ENCODE measurements at regions not wholly inside any gene's neighbourhood (a gene's known extent, or its start where the extent isn't known, plus 50 kb on each side); places are given as distances from the start of the nearest gene placed in this dataset.

DNA sequence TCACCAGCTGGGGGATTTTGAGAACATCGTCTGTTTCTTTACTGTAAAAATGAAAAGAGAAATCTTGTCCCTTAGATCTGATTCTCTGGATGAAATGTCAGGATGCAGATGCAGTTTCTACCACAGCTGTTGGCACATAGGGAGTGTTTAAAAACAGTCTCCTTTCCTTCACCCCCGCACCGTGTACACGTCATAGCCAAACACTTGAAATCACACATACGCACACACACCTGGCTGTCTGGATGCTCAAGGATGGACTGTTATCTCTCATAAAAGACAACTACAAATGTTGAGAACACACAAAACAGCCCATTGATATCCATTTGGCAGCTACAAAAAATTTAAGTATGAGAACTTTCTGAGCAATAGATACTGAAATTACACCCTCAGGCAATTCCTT lies 275.8 kb upstream of the CLNK start:
- DNase-seq (ENCODE audit: low read depth, low spot score) (no peak), ATAC-seq (no peak)
- intact Hi-C loops (cut with micrococcal nuclease), result no loop called here
- no peak overlapping the region for H3K9ac ChIP-seq (ENCODE audit: low read length)
- no peak overlapping the region for H3K27ac ChIP-seq (ENCODE audit: low read depth, low read length)
- no peaks in the 10 kb centered on the region for H3K9me3 ChIP-seq (ENCODE audit: control insufficient read depth in 1 of 2, insufficient read depth in 1 of 2, low read depth in 1 of 2, low read length in 2 of 2)
- H3K79me2 ChIP-seq (ENCODE audit: insufficient read depth, low read length), result no peaks in the 10 kb centered on the region
- no peak overlapping the region for H2AFZ ChIP-seq (ENCODE audit: low read depth, low read length, poor library complexity, severe bottlenecking)
- H3K9me2 ChIP-seq (ENCODE audit: insufficient read depth), result no peaks in the 10 kb centered on the region
- TF ChIP-seq SRF (IDR thresholded peaks at IDR 0.05; ENCODE audit: low read depth) (no peak), EZH2 (IDR thresholded peaks at IDR 0.05) (no peak), JUND (IDR thresholded peaks at IDR 0.05) (no peak), POLR2A (IDR thresholded peaks at IDR 0.05; ENCODE audit: borderline replicate concordance, extremely low read depth, insufficient read depth, insufficient read length) (no peak), EZH2phosphoT487 (IDR thresholded peaks at IDR 0.05; ENCODE audit: borderline replicate concordance) (no peak), RAD21 (IDR thresholded peaks at IDR 0.05; ENCODE audit: low read depth) (no peak)
- ChIA-PET POLR2A (no interaction called here), RAD21 (ENCODE audit: low non-redundant PET in 1 of 2, low total read pairs in 2 of 2, uncharacterized antibody in 2 of 2, unreplicated experiment in 2 of 2) (no interaction called here), CTCF (no interaction called here)
- no peaks in the 10 kb centered on the region for H4K20me1 ChIP-seq (ENCODE audit: insufficient read depth)
- no peaks in the 10 kb centered on the region for H3K4me1 ChIP-seq (ENCODE audit: control insufficient read depth in 1 of 2, insufficient read depth in 2 of 2, low read length in 2 of 2)
- H3K36me3 ChIP-seq (ENCODE audit: control insufficient read depth in 1 of 2, insufficient read depth in 2 of 2, low read length in 2 of 2), result no peaks in the 10 kb centered on the region
- no peak overlapping the region for H3K4me2 ChIP-seq (ENCODE audit: low read length)
- no peaks in the 10 kb centered on the region for H3K27me3 ChIP-seq (ENCODE audit: insufficient read depth, low read length)
- no TSS peak for BruUV-seq (replicated peaks)
- no peak overlapping the region for H3K4me3 ChIP-seq (replicated peaks in 1 of 2; ENCODE audit: low read depth in 1 of 2, low read length in 2 of 2)

DNA sequence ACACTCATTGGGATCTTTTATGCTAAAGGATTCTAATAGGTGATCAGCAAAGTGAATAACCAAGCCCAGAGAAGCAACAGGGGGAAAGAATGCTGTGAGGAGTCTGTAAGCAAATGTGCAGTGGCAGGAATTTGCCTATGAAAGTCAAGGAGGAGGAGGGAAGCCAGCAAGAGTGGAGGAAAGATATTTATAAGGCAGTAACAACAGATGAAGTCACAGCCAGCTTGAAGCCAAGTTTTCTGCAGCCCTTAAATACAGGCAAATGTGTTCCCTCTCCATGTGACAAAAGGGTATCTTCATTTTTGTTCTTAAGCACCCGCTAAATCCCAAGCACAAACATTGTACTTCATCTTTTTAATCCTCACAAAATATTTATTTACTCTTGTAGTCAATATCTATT lies 275.0 kb upstream of the CLNK start:
- CTCF ChIA-PET, result no interaction called here
- no peak for TF ChIP-seq SRF (IDR thresholded peaks at IDR 0.05; ENCODE audit: low read depth)
- TF ChIP-seq REST (IDR thresholded peaks at IDR 0.05; ENCODE audit: low read depth), result no peak
- no peak for TF ChIP-seq FOSL1 (IDR thresholded peaks at IDR 0.05; ENCODE audit: low read depth)
- TF ChIP-seq ZNF274 (IDR thresholded peaks at IDR 0.05; ENCODE audit: low read depth, low read length), result no peak
- no peak for TF ChIP-seq CBX3 (IDR thresholded peaks at IDR 0.05; ENCODE audit: low read depth)
- no peak for TF ChIP-seq RAD21 (IDR thresholded peaks at IDR 0.05; ENCODE audit: low read depth)
- TF ChIP-seq JUND (IDR thresholded peaks at IDR 0.05), result no peak
- TF ChIP-seq ZFX (IDR thresholded peaks at IDR 0.05), result no peak
- TF ChIP-seq ELF1 (IDR thresholded peaks at IDR 0.05; ENCODE audit: borderline replicate concordance, low read depth), result no peak
- TF ChIP-seq TCF7L2 (IDR thresholded peaks at IDR 0.05; ENCODE audit: borderline replicate concordance, extremely low read depth, insufficient read depth, insufficient read length), result no peak
- no peak for TF ChIP-seq CEBPB (IDR thresholded peaks at IDR 0.05; ENCODE audit: low read depth)
- TF ChIP-seq SP1 (IDR thresholded peaks at IDR 0.05; ENCODE audit: low read depth), result no peak
- no peak for TF ChIP-seq SIN3A (IDR thresholded peaks at IDR 0.05; ENCODE audit: low read depth)
- no peak for TF ChIP-seq EZH2 (IDR thresholded peaks at IDR 0.05)
- no peak for TF ChIP-seq MAX (IDR thresholded peaks at IDR 0.05)
- no peak for TF ChIP-seq CTCF (IDR thresholded peaks at IDR 0.05 in 2 of 3, conservative IDR thresholded peaks at IDR 0.05 in 1 of 3; ENCODE audit: borderline replicate concordance in 1 of 3, insufficient read depth in 1 of 3, low read depth in 2 of 3, low read length in 2 of 3)
- no peak for TF ChIP-seq POLR2AphosphoS5 (IDR thresholded peaks at IDR 0.05; ENCODE audit: low read depth, low read length)

More for the DNA sequence above, 275.0 kb upstream of the CLNK start:
- H3K4me1 ChIP-seq (ENCODE audit: control insufficient read depth in 1 of 2, insufficient read depth in 2 of 2, low read length in 2 of 2), result peaks cover 0 to 5% of the 10 kb centered on the region in 2 experiments; a peak in 1 of 4 replicates
- intact Hi-C loops (cut with micrococcal nuclease), result no loop called here
- POLR2A ChIA-PET, result no interaction called here
- DNase-seq (ENCODE audit: low read depth, low spot score), result no peak
- no peaks in the 10 kb centered on the region for H3K9me3 ChIP-seq (ENCODE audit: control insufficient read depth in 1 of 2, insufficient read depth in 1 of 2, low read depth in 1 of 2, low read length in 2 of 2)
- H3K27ac ChIP-seq (ENCODE audit: low read depth, low read length), result no peak overlapping the region
- ATAC-seq, result no peak
- no TSS peak for BruUV-seq (replicated peaks)
- no peaks in the 10 kb centered on the region for H3K27me3 ChIP-seq (ENCODE audit: insufficient read depth, low read length)
- no peaks in the 10 kb centered on the region for H3K36me3 ChIP-seq (ENCODE audit: control insufficient read depth in 1 of 2, insufficient read depth in 2 of 2, low read length in 2 of 2)
- no peak overlapping the region for H3K4me3 ChIP-seq (replicated peaks in 1 of 2; ENCODE audit: low read depth in 1 of 2, low read length in 2 of 2)
- RAD21 ChIA-PET (ENCODE audit: low non-redundant PET in 1 of 2, low total read pairs in 2 of 2, uncharacterized antibody in 2 of 2, unreplicated experiment in 2 of 2), result no interaction called here
- no peak overlapping the region for H2AFZ ChIP-seq (ENCODE audit: low read depth, low read length, poor library complexity, severe bottlenecking)
- no peak overlapping the region for H3K4me2 ChIP-seq (ENCODE audit: low read length)
- no peak overlapping the region for H3K9ac ChIP-seq (ENCODE audit: low read length)
- no peaks in the 10 kb centered on the region for H3K9me2 ChIP-seq (ENCODE audit: insufficient read depth)
- H4K20me1 ChIP-seq (ENCODE audit: insufficient read depth), result no peaks in the 10 kb centered on the region
- H3K79me2 ChIP-seq (ENCODE audit: insufficient read depth, low read length), result no peaks in the 10 kb centered on the region
